Ishikawa (cell line): ENCODE measurements at regions not wholly inside any gene's neighbourhood (a gene's known extent, or its start where the extent isn't known, plus 50 kb on each side); places are given as distances from the start of the nearest gene placed in this dataset.

Experiments used
- CEBPB ChIP-seq: IDR thresholded peaks from 2 replicates; pipeline ENCODE4 v1.6.1; 2012
- CREB1 ChIP-seq: IDR thresholded peaks from 2 replicates; pipeline ENCODE4 v1.6.1; 2012; ENCODE audit warnings: low read depth
- EGR1 ChIP-seq: IDR thresholded peaks from 2 replicates; pipeline ENCODE4 v1.6.1; 2012
- EP300 ChIP-seq: IDR thresholded peaks from 2 replicates; pipeline ENCODE4 v1.6.1; 2012; ENCODE audit warnings: borderline replicate concordance
- FOXM1 ChIP-seq: IDR thresholded peaks from 2 replicates; pipeline ENCODE4 v1.6.1; 2012; ENCODE audit warnings: low read depth, borderline replicate concordance
- MAX ChIP-seq: IDR thresholded peaks from 2 replicates; pipeline ENCODE4 v1.6.1; 2012
- NFIC ChIP-seq: IDR thresholded peaks from 2 replicates; pipeline ENCODE4 v1.6.1; 2012
- RAD21 ChIP-seq: IDR thresholded peaks from 2 replicates; pipeline ENCODE4 v1.6.1; 2012; ENCODE audit warnings: low read depth
- REST ChIP-seq: IDR thresholded peaks from 2 replicates; pipeline ENCODE4 v1.6.1; 2012; ENCODE audit warnings: low read depth, mild to moderate bottlenecking
- TAF1 ChIP-seq: IDR thresholded peaks from 2 replicates; pipeline ENCODE4 v1.6.1; 2012; ENCODE audit warnings: low read depth, mild to moderate bottlenecking
- TCF12 ChIP-seq: IDR thresholded peaks from 2 replicates; pipeline ENCODE4 v1.6.1; 2012; ENCODE audit warnings: low read depth
- TEAD4 ChIP-seq: IDR thresholded peaks from 2 replicates; pipeline ENCODE4 v1.6.1; 2012
- USF1 ChIP-seq: IDR thresholded peaks from 2 replicates; pipeline ENCODE4 v1.6.1; 2012
- YY1 ChIP-seq: IDR thresholded peaks from 2 replicates; pipeline ENCODE4 v1.6.1; 2012; ENCODE audit warnings: low read depth
- ZBTB7A ChIP-seq: IDR thresholded peaks from 2 replicates; pipeline ENCODE4 v1.6.1; 2012; ENCODE audit warnings: low read depth

GRCh38 chr14:89649451-89650075 lies 232.5 kb upstream of the FOXN3 start:
- TF ChIP-seq NFIC = no peak
- TF ChIP-seq RAD21 = no peak
- TF ChIP-seq TEAD4 = no peak
- TF ChIP-seq CEBPB = no peak
- no peak for TF ChIP-seq TAF1
- no peak for TF ChIP-seq CREB1
- TF ChIP-seq USF1 = no peak
- TF ChIP-seq EGR1 = no peak

- TF ChIP-seq REST (no peak), ZBTB7A (no peak), USF1 (no peak), YY1 (no peak), TAF1 (no peak), EP300 (no peak), NFIC (no peak), CREB1 (no peak), RAD21 (no peak), TEAD4 (no peak), CEBPB (no peak), MAX (no peak), TCF12 (no peak), EGR1 (no peak), FOXM1 (no peak)
These were observed 231.9 kb upstream of the FOXN3 start for GRCh38 chr14:89648924-89649323.

- no peak for TF ChIP-seq TAF1
- TF ChIP-seq ZBTB7A = no peak
- TF ChIP-seq NFIC = no peak
- no peak for TF ChIP-seq EGR1
- no peak for TF ChIP-seq USF1
- TF ChIP-seq CEBPB = no peak
- no peak for TF ChIP-seq REST
- TF ChIP-seq TCF12 = no peak
- TF ChIP-seq MAX = no peak
These were observed 231.5 kb upstream of the FOXN3 start for GRCh38 chr14:89648510-89648909.

- no peak for TF ChIP-seq FOXM1
- no peak for TF ChIP-seq CREB1
- TF ChIP-seq USF1 = no peak
- no peak for TF ChIP-seq RAD21
- TF ChIP-seq MAX = no peak
- no peak for TF ChIP-seq CEBPB
- TF ChIP-seq TAF1 = no peak
- TF ChIP-seq TEAD4 = no peak
- no peak for TF ChIP-seq EGR1
- no peak for TF ChIP-seq REST
- no peak for TF ChIP-seq NFIC
- TF ChIP-seq EP300 = no peak
- no peak for TF ChIP-seq TCF12
- no peak for TF ChIP-seq ZBTB7A
- TF ChIP-seq YY1 = no peak
These were observed 229.9 kb upstream of the FOXN3 start for GRCh38 chr14:89646971-89647370.
